IMR-90 (cell line): ENCODE measurements at regions not wholly inside any gene's neighbourhood (a gene's known extent, or its start where the extent isn't known, plus 50 kb on each side); places are given as distances from the start of the nearest gene placed in this dataset.

Source experiments
- ATAC-seq: fragments of 200-7000 bp; cut with Tn5 transposase; 2 replicates; pipeline ENCODE4 v1.9.1; 2020; ENCODE audit warnings: low read depth, mild to moderate bottlenecking, moderate library complexity
- BruUV-seq: library from RNA; stranded (reverse); fragments of 400-500 nt; replicated peaks from 2 replicates; lab custom pipeline; 2021; lab: Mats Ljungman, UMichigan
- CTCF ChIA-PET: fragments of 300-600 bp; formaldehyde crosslinking; extraction: SDS; loops from one replicate; lab custom pipeline; 2021; ENCODE audit warnings: antibody characterized with exemption; lab: Yijun Ruan, JAX
- POLR2A ChIA-PET: fragments of 300-600 bp; sonication (Branson Sonifier 250); formaldehyde crosslinking; loops from one replicate; lab custom pipeline; 2022; ENCODE audit warnings: antibody characterized with exemption; ENCODE audit not compliant: unreplicated experiment; lab: Charles Lee
- DNase-seq: peaks from one replicate; pipeline ENCODE4 v3.0.0; 2013
- H2AFZ ChIP-seq: replicated peaks from 2 replicates; pipeline ENCODE3; 2013; ENCODE audit warnings: low read length, mild to moderate bottlenecking; ENCODE audit not compliant: poor library complexity
- H2AK5ac ChIP-seq: 2 replicates; pipeline ENCODE4 v1.6.1; 2013; ENCODE audit warnings: low read depth, low read length, inconsistent platforms
- H2AK9ac ChIP-seq: replicated peaks from 2 replicates; pipeline ENCODE3; 2013; ENCODE audit warnings: mild to moderate bottlenecking, low read depth, low read length, moderate library complexity; ENCODE audit not compliant: poor library complexity
- H2BK120ac ChIP-seq: 2 replicates; pipeline ENCODE4 v1.6.1; 2013; ENCODE audit warnings: low read depth, low read length, inconsistent platforms
- H2BK15ac ChIP-seq: 3 replicates; pipeline ENCODE4 v1.6.1; 2013; ENCODE audit warnings: low read depth, low read length, inconsistent platforms
- H2BK20ac ChIP-seq: 2 replicates; pipeline ENCODE4 v1.6.1; 2013; ENCODE audit warnings: low read depth, mild to moderate bottlenecking, inconsistent platforms, low read length, moderate library complexity
- H2BK5ac ChIP-seq: 2 replicates; pipeline ENCODE4 v1.6.1; 2013; ENCODE audit warnings: mild to moderate bottlenecking, low read depth, low read length, inconsistent platforms; ENCODE audit not compliant: poor library complexity, severe bottlenecking
- H3K14ac ChIP-seq: replicated peaks from 2 replicates; pipeline ENCODE4 v1.6.1; 2013; ENCODE audit warnings: low read depth, low read length, inconsistent platforms
- H3K18ac ChIP-seq: 2 replicates; pipeline ENCODE4 v1.6.1; 2013; ENCODE audit warnings: low read depth, low read length, control low read depth
- H3K23ac ChIP-seq: 2 replicates; pipeline ENCODE4 v1.6.1; 2013; ENCODE audit warnings: low read depth, low read length, inconsistent platforms
- H3K27ac ChIP-seq: 2 replicates; pipeline ENCODE4 v1.5.1; 2013; ENCODE audit warnings: mild to moderate bottlenecking, control low read depth, low read length; ENCODE audit not compliant: insufficient read depth
- H3K27me3 ChIP-seq: 2 replicates; pipeline ENCODE4 v1.6.1; 2013; ENCODE audit warnings: low read length; ENCODE audit not compliant: control insufficient read depth, insufficient read depth
- H3K36me3 ChIP-seq: 2 replicates; pipeline ENCODE4 v1.6.1; 2013; ENCODE audit warnings: low read length, mixed read lengths; ENCODE audit not compliant: control insufficient read depth, insufficient read depth
- H3K4ac ChIP-seq: 2 replicates; pipeline ENCODE4 v1.6.1; 2013; ENCODE audit warnings: low read depth, low read length, inconsistent platforms
- H3K4me1 ChIP-seq: 2 replicates; pipeline ENCODE4 v1.6.1; 2013; ENCODE audit warnings: low read length, mixed read lengths; ENCODE audit not compliant: control insufficient read depth, insufficient read depth
- H3K4me2 ChIP-seq: 2 replicates; pipeline ENCODE4 v1.6.1; 2013; ENCODE audit warnings: low read depth, mild to moderate bottlenecking, control low read depth, low read length, moderate library complexity
- H3K4me3 ChIP-seq: 2 replicates; pipeline ENCODE4 v1.5.1; 2013; ENCODE audit warnings: low read depth, mild to moderate bottlenecking, control low read depth, low read length, moderate library complexity; ENCODE audit not compliant: insufficient read depth
- H3K56ac ChIP-seq: 2 replicates; pipeline ENCODE4 v1.6.1; 2013; ENCODE audit warnings: low read length, inconsistent platforms; ENCODE audit not compliant: insufficient read depth; ENCODE audit errors: extremely low read depth
- H3K79me1 ChIP-seq, 2 experiments: 2 replicates each; pipeline ENCODE4 v1.6.1; 2013; ENCODE audit warnings: low read length in 2 of 2, inconsistent platforms in 1 of 2, low read depth in 1 of 2
- H3K9ac ChIP-seq: 2 replicates; pipeline ENCODE4 v1.6.1; 2013; ENCODE audit warnings: low read depth, low read length, control low read depth
- H3K9me1 ChIP-seq: 2 replicates; pipeline ENCODE4 v1.6.1; 2013; ENCODE audit warnings: low read length, inconsistent platforms; ENCODE audit not compliant: insufficient read depth
- H3K9me3 ChIP-seq: 2 replicates; pipeline ENCODE4 v1.6.1; 2013; ENCODE audit warnings: low read length; ENCODE audit not compliant: control insufficient read depth, insufficient read depth
- H4K20me1 ChIP-seq: 2 replicates; pipeline ENCODE4 v1.6.1; 2013; ENCODE audit warnings: low read length, inconsistent platforms; ENCODE audit not compliant: insufficient read depth
- H4K5ac ChIP-seq: 2 replicates; pipeline ENCODE4 v1.6.1; 2013; ENCODE audit warnings: mild to moderate bottlenecking, low read depth, low read length, control low read depth
- H4K8ac ChIP-seq, 2 experiments: 2 replicates each; pipeline ENCODE4 v1.6.1; 2013; ENCODE audit warnings: low read depth in 2 of 2, low read length in 2 of 2, control low read depth in 1 of 2, inconsistent platforms in 1 of 2
- H4K91ac ChIP-seq: 2 replicates; pipeline ENCODE4 v1.6.1; 2013; ENCODE audit warnings: low read depth, low read length, inconsistent platforms; ENCODE audit not compliant: insufficient read depth
- RAD21 ChIP-seq: IDR thresholded peaks from 2 replicates; pipeline ENCODE4 v1.6.1; 2012; ENCODE audit warnings: low read length, improper control_type of control experiment
- WGBS, 2 experiments: methylation state at CpG; one replicate each; pipeline versions ENCODE4 v1.1.5 to v1.1.7; 2013; ENCODE audit warnings: missing lambda C conversion rate in 2 of 2; ENCODE audit not compliant: insufficient read length in 1 of 2; ENCODE audit errors: extremely low coverage in 2 of 2; 5-methylcytosine and 5-hydroxymethylcytosine counted together
- dilution Hi-C: fragments of 300-500 bp; cut with HindIII; formaldehyde crosslinking; loops from one replicate; pipeline ENCODE4 v1.14.3; 2018; ENCODE audit warnings: low sequenced_read_pairs; ENCODE audit not compliant: unreplicated experiment
- in situ Hi-C: fragments of 300-500 bp; cut with MboI; formaldehyde crosslinking; loops from 3 replicates; pipeline ENCODE4 v1.14.3; 2019; ENCODE audit warnings: low sequenced_read_pairs, inconsistent platforms, mixed read lengths
- intact Hi-C: fragments of 100-400 bp; cut with micrococcal nuclease; formaldehyde crosslinking; loops from 2 replicates; pipeline ENCODE4 v1.10.0; 2022

DNA sequence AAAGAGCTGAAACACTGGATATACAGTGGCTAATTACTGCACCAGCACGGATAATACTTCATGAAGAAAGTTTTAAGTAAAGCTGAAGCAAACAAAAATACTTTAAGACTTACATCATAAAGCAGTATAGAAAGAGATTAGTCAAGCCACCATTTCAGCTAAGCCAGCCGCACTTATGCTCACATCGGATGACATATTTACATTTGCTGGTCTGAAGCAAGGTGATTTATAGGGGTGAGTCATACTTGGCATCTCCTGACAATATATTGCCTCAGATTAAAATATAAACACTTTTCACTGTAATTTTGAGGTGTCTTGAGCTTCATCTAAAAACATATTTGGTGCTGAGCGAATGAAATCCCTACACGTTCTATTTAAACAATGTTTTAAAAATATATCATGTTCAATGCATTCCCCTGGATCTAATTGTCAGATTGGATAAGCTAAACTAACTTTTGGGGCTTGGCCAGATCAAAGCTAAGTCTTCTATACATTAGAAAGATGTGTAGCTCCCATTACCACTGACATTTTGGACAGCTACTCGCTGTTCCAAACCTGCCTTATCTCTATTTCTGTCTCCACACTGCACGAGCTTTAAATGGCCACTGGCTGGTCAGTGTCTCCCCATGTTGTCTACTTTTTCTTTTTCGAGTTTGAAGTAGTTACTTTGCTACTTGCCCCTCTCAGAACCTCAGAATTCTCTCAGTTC is 103.2 kb downstream of the VCX2 start:
- no peak for TF ChIP-seq RAD21
- H2BK120ac ChIP-seq, result no peak overlapping the region
- H3K23ac ChIP-seq, result no peak overlapping the region
- no peak overlapping the region for H3K9ac ChIP-seq
- H3K4me3 ChIP-seq, result no peak overlapping the region
- H2AK9ac ChIP-seq, result no peak overlapping the region
- ChIA-PET CTCF (interaction anchor here (1.1 kb wide), 1 partner anchor 21 kb away, joined by 4 read pairs; no protein-coding TSS in a partner anchor), POLR2A (no interaction called here)
- no peaks in the 10 kb centered on the region for H3K9me1 ChIP-seq
- no peak overlapping the region for H3K4ac ChIP-seq
- DNase-seq (peak; percentile 28), ATAC-seq (no peak)
- dilution Hi-C loops, result no loop called here
- no peaks in the 10 kb centered on the region for H3K27me3 ChIP-seq
- no peak overlapping the region for H3K18ac ChIP-seq
- H2BK20ac ChIP-seq, result no peak overlapping the region
- H3K14ac ChIP-seq, result no peak overlapping the region
- H3K27ac ChIP-seq, result no peak overlapping the region
- H4K91ac ChIP-seq, result no peak overlapping the region
- H3K4me2 ChIP-seq, result no peak overlapping the region
- WGBS, 2 experiments, result no CpG with 5 or more reads among the region's 8 CpGs
- intact Hi-C loops, result no loop called here
- H3K9me3 ChIP-seq, result peaks cover 5% of the 10 kb centered on the region; the same call in 1 of the 2 replicates
- H2BK5ac ChIP-seq, result no peak overlapping the region
- BruUV-seq, result no TSS peak
- H3K4me1 ChIP-seq, result no peaks in the 10 kb centered on the region
- H2BK15ac ChIP-seq, result no peak overlapping the region
- H4K20me1 ChIP-seq, result no peaks in the 10 kb centered on the region
- no peak overlapping the region for H4K5ac ChIP-seq
- no peaks in the 10 kb centered on the region for H3K36me3 ChIP-seq
- in situ Hi-C loops, result no loop called here
- no peak overlapping the region for H2AK5ac ChIP-seq
- H3K79me1 ChIP-seq, result no peaks in the 10 kb centered on the region
- H3K56ac ChIP-seq, result no peak overlapping the region
- H4K8ac ChIP-seq, result no peak overlapping the region
- no peak overlapping the region for H2AFZ ChIP-seq
